Duodenal mucosa (tissue), 2 donors: ENCODE measurements at regions not wholly inside any gene's neighbourhood (a gene's known extent, or its start where the extent isn't known, plus 50 kb on each side); places are given as distances from the start of the nearest gene placed in this dataset.

Source experiments
- H3K27ac ChIP-seq: one replicate; pipeline ENCODE4 v1.7.0; 2013; ENCODE audit warnings: low read depth, low read length
- H3K27me3 ChIP-seq, 2 donors: one replicate each; pipeline ENCODE4 v1.7.0; 2013; ENCODE audit warnings: low read length in 2 of 2, control low read depth in 1 of 2; ENCODE audit not compliant: insufficient read depth in 2 of 2, control insufficient read depth in 1 of 2
- H3K36me3 ChIP-seq, 2 donors: one replicate each; pipeline ENCODE4 v1.7.0; 2013; ENCODE audit warnings: low read length in 2 of 2, control low read depth in 1 of 2; ENCODE audit not compliant: insufficient read depth in 2 of 2, control insufficient read depth in 1 of 2
- H3K4me1 ChIP-seq, 2 donors: one replicate each; pipeline ENCODE4 v1.7.0; 2013; ENCODE audit warnings: low read length in 2 of 2, control low read depth in 1 of 2; ENCODE audit not compliant: insufficient read depth in 2 of 2, control insufficient read depth in 1 of 2
- H3K4me3 ChIP-seq, 2 donors: one replicate each; pipeline ENCODE4 v1.7.0; 2013; ENCODE audit warnings: low read length in 2 of 2, low read depth in 1 of 2
- H3K9ac ChIP-seq, 2 donors: one replicate each; pipeline ENCODE4 v1.7.0; 2013; ENCODE audit warnings: low read length in 2 of 2, low read depth in 1 of 2
- H3K9me3 ChIP-seq, 2 donors: one replicate each; pipeline ENCODE4 v1.7.0; 2013; ENCODE audit warnings: low read length in 2 of 2, control low read depth in 1 of 2; ENCODE audit not compliant: control insufficient read depth in 1 of 2

DNA sequence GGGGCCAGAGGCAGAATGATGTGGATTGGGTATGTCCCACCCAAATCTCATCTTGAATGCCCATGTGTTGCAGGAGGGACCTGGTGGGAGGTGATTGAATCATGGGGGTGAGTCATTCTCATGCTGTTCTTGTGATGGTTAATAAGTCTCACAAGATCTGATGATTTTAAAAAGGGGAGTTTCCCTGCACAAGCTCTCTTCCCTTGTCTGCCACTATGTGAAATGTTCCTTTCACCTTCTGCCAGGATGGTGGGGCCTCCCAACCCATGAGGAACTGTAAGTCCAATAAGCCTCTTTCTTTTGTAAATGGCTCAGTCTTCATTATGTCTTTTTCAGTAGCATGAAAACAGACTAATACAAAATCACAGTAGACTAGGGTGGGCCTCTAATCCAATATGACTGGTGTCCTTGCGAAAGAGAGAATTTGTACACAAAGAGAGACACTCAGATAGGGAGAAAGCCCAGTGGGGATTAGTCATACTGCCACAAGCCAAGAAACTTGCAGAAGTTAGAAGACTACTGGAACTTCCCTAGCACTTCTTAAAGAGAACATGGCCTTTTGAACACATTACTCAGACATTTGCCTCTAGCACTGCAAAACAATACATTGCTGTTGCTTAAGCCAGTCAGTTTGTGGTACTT lies 68.4 kb downstream of the ANXA1 start:
- Histone ChIP-seq H3K9ac (no peak overlapping the region), H3K36me3 (no peaks in the 10 kb centered on the region), H3K4me3 (no peak overlapping the region), H3K9me3 (no peaks in the 10 kb centered on the region), H3K27ac (no peak overlapping the region), H3K27me3 (peaks cover 0 to 3% of the 10 kb centered on the region in 2 donors), H3K4me1 (no peaks in the 10 kb centered on the region)

DNA sequence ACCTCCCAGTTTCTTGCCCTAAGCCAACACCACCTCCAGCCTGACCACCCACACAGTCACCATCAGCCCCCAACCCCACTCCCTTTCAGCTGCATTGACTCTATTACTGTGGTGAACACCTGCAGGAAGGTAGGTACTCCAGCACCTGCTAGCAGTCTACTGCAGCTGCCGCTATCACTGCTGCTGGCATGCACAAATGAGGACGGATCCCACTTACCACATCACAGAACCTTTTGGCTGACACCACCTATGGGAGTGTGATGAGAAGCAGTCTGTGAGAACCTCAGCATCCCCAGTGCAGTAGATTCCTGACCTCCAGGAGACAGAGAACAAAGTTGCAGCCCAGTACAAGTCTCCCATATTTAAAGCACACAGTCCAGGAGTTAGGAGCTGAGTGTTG lies 71.9 kb downstream of the ANXA1 start:
- no peaks in the 10 kb centered on the region for H3K9me3 ChIP-seq
- no peaks in the 10 kb centered on the region for H3K27me3 ChIP-seq
- no peak overlapping the region for H3K4me3 ChIP-seq
- no peak overlapping the region for H3K27ac ChIP-seq
- H3K4me1 ChIP-seq: no peaks in the 10 kb centered on the region
- no peak overlapping the region for H3K9ac ChIP-seq
- no peaks in the 10 kb centered on the region for H3K36me3 ChIP-seq

DNA sequence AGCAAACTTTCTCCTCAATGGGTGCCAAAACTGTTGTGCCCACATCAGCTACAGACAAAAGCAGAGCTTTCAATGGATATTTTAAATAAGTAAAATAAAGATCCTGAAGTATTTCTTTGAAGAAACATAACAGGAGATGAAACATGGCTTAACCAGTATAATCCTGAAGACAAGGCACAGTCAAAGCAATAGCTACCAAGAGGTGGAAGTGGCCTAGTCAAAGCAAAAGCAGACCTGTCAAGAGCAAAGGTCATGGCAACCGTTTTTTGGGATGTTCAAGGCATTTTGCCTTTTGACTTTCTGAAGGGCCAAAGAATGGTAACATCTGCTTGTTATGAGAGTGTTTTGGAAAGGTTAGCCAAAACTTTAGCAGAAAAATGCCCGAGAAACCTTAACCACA lies 77.9 kb downstream of the ANXA1 start:
- Histone ChIP-seq H3K27ac (no peak overlapping the region), H3K4me3 (no peak overlapping the region), H3K4me1 (no peaks in the 10 kb centered on the region), H3K36me3 (no peaks in the 10 kb centered on the region), H3K27me3 (no peaks in the 10 kb centered on the region), H3K9me3 (no peaks in the 10 kb centered on the region), H3K9ac (no peak overlapping the region)

DNA sequence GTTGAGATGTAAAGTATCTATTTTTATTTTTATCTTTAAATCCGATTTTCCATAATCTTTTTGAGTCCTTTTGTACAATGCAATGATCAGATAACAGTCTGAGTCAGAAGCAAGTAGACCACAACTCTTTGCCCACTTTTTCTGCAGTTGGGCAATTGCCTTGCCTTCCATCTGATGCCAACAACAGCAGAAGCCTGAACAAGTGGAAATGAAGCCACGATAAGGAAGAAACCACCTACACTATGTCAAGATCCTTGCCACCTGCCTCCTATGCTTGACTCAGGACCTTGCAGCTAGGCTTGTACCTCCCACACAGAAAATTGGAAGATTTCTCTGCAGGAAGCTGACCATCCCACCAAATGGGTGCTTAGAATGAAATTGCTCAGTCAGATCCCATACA lies 78.6 kb downstream of the ANXA1 start:
- no peak overlapping the region for H3K27ac ChIP-seq
- H3K9me3 ChIP-seq: no peaks in the 10 kb centered on the region
- no peak overlapping the region for H3K9ac ChIP-seq
- no peaks in the 10 kb centered on the region for H3K27me3 ChIP-seq
- H3K4me3 ChIP-seq: no peak overlapping the region
- H3K36me3 ChIP-seq: no peaks in the 10 kb centered on the region
- no peaks in the 10 kb centered on the region for H3K4me1 ChIP-seq

DNA sequence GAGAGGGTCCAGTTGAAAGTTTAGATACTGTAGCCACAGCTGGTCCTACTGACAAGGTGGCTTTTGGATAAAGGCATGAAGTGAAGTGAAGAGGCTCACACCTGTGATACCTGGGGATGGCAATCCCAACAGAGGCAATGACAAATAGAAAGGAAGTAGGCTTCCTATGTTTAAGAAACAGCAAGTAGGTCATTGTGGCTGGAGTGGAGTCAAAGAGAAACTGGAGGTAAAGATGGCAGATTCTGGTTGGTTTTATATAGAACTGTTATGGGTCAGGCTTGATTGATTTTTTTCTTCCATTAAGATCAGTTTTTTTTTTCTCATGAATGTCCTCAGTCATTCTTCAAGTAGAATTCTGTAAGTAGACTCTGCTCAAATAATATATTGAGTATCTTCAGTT lies 79.5 kb downstream of the ANXA1 start:
- H3K4me1 ChIP-seq: no peaks in the 10 kb centered on the region

DNA sequence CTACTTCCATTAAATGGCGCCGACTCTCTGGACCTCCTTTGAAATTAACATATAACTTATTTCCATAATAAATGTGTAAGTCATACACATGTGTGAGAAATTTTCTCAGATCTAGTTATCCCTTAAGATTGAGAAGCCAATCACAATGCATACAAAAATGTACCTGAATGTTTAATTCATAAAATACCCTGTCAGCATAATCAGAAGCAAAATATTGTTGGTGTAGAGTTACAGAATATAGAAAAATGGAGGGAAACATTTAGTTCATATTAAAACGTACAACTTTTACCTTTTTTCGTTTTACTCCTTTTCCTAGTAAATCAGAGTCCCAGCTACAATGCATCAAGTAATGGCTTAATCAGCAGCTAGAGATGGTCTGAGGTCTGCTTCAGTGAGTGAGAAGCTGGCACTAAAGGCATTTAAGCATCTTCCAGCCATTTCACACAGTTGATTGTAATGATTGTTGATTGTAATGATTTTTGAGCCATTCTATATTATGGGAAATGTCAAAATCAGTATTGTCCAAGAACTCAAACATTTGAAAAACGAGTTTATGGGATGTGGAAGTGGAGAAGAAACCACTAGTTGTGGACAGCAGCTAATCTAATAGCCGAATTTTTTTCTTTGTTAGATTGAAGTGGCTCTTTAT lies 81.8 kb downstream of the ANXA1 start:
- Histone ChIP-seq H3K36me3 (no peaks in the 10 kb centered on the region), H3K9ac (no peak overlapping the region), H3K27ac (no peak overlapping the region), H3K9me3 (no peaks in the 10 kb centered on the region), H3K4me1 (no peaks in the 10 kb centered on the region), H3K27me3 (no peaks in the 10 kb centered on the region), H3K4me3 (no peak overlapping the region)

More for the DNA sequence above, 79.5 kb downstream of the ANXA1 start:
- Histone ChIP-seq H3K27ac (no peak overlapping the region), H3K4me3 (no peak overlapping the region), H3K36me3 (no peaks in the 10 kb centered on the region), H3K27me3 (no peaks in the 10 kb centered on the region), H3K9ac (no peak overlapping the region), H3K9me3 (no peaks in the 10 kb centered on the region)

DNA sequence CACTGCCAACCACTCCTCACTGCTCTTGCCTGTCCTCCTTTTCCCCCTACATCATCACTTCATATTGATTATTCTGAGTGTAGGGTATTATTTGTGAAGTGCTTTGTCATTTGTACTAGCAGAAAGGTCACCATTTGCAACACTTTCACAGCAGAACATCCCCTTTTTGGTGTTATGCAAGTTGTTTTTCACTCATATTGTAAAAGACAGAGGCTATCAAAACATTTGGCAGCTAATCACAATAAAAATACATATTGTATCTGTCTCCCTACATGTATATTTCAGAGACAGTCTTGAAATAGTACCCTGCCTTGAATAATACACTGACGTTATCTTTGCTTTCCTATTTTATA lies 82.3 kb downstream of the ANXA1 start:
- H3K27ac ChIP-seq: no peak overlapping the region

DNA sequence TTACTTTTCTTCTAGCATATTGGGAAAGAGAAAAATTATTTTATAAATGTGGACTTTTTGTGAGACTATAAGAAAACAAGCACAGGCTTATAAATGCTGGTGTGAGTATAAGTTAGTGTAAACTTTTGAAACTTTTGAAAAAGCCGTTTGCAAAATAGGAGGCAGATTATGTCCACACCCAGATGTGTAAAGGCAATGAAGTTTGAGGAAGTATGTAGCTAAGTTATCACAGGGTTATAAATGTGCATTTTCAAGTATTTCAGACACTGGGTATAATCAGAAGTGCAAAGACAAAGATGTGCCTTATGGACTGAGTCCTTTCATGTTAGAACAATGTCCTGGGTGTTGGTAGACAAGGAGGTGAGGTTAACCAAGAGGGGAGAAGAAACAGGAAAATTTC lies 85.5 kb downstream of the ANXA1 start:
- H3K9me3 ChIP-seq: no peaks in the 10 kb centered on the region
- H3K27ac ChIP-seq: no peak overlapping the region
- H3K27me3 ChIP-seq: no peaks in the 10 kb centered on the region
- no peaks in the 10 kb centered on the region for H3K36me3 ChIP-seq
- no peak overlapping the region for H3K9ac ChIP-seq
- H3K4me3 ChIP-seq: no peak overlapping the region
- H3K4me1 ChIP-seq: no peaks in the 10 kb centered on the region

More for the DNA sequence above, 82.3 kb downstream of the ANXA1 start:
- Histone ChIP-seq H3K36me3 (no peaks in the 10 kb centered on the region), H3K9me3 (no peaks in the 10 kb centered on the region), H3K4me1 (no peaks in the 10 kb centered on the region), H3K27me3 (no peaks in the 10 kb centered on the region), H3K9ac (no peak overlapping the region), H3K4me3 (no peak overlapping the region)

DNA sequence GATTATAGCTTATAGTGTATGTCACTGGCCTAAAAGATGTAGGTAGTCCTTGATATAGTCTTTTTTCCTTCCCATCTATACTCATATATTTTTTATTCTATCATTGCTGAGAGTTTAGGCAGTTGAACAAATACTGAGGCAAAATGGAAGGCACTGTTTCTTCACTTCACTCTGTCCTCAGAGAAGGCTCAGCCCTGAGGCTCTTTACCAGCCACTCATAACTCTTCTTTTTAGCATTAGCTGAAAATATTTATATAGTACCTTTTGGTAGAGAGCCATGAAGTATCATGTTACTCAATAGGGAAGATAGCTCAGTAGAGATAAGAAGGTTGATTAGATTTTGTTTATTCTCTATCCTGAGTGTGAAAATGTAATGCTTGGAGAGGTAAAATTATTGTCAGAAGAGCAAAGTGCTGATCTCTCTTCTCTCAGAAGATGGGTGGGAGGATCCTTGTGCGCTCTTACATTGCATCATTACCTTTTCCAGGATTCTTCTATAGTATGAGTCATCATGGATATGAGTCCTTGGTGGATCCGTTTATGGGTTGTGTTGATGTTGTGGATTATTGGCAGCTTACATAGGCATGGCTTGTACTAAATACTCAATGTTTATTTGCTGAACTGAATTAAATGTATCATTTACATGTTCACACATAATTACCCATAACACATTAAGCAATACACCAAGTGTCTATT lies 88.1 kb downstream of the ANXA1 start:
- Histone ChIP-seq H3K27me3 (no peaks in the 10 kb centered on the region), H3K27ac (no peak overlapping the region), H3K4me3 (no peak overlapping the region), H3K9ac (no peak overlapping the region), H3K36me3 (no peaks in the 10 kb centered on the region), H3K4me1 (no peaks in the 10 kb centered on the region), H3K9me3 (no peaks in the 10 kb centered on the region)

DNA sequence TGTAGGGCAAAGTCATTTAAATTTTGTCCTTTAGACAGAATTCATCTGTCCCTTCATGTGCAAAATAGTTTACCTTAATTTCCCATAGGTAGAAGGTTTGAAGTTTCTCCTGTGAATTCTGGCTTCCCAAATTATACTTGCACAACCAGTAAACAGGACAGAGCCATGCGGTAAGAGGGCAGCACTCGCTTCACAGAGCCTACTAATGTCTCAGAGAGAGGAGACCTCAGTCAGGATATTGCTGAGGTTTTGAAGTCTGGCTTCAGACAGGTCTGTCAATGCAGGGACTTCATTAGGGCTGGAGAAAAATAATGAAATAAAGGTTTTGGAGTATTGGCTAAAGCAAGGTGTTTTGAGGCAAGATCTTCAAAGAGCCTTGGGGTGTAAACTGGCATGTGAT lies 91.4 kb downstream of the ANXA1 start:
- Histone ChIP-seq H3K36me3 (no peaks in the 10 kb centered on the region), H3K9ac (no peak overlapping the region), H3K9me3 (no peaks in the 10 kb centered on the region), H3K27me3 (peaks cover 0 to 3% of the 10 kb centered on the region in 2 donors), H3K27ac (no peak overlapping the region), H3K4me3 (no peak overlapping the region), H3K4me1 (no peaks in the 10 kb centered on the region)
